ENCODE measurements at regions not wholly inside any gene's neighbourhood (a gene's known extent, or its start where the extent isn't known, plus 50 kb on each side); places are given as distances from the start of the nearest gene placed in this dataset.

- no peak for TF ChIP-seq CEBPB (IDR thresholded peaks at IDR 0.05; ENCODE audit: low read depth, low read length)
- no peak for TF ChIP-seq JUND (IDR thresholded peaks at IDR 0.05; ENCODE audit: low read length)
- no peak for TF ChIP-seq KDM5A (IDR thresholded peaks at IDR 0.05; ENCODE audit: low read length)
- TF ChIP-seq CTCF (IDR thresholded peaks at IDR 0.05; ENCODE audit: control extremely low read depth in 1 of 3, insufficient read depth in 1 of 3, low read depth in 1 of 3, low read length in 3 of 3): no peak
- TF ChIP-seq ASH2L (IDR thresholded peaks at IDR 0.05; ENCODE audit: low read length): no peak
- TF ChIP-seq MAFK (IDR thresholded peaks at IDR 0.05; ENCODE audit: low read depth, low read length): no peak
Measured at GRCh38 chr20:22204801-22205200, 379.6 kb downstream of the FOXA2 start.

All from H1 (cell line).